GM18498 (cell line): ENCODE measurements at regions not wholly inside any gene's neighbourhood (a gene's known extent, or its start where the extent isn't known, plus 50 kb on each side); places are given as distances from the start of the nearest gene placed in this dataset.

Source experiments
- ATAC-seq: cut with Tn5 transposase; IDR thresholded peaks from one replicate; pipeline ENCODE4 v1.9.1; 2021; ENCODE audit warnings: mild to moderate bottlenecking, moderate library complexity; ENCODE audit not compliant: unreplicated experiment

DNA sequence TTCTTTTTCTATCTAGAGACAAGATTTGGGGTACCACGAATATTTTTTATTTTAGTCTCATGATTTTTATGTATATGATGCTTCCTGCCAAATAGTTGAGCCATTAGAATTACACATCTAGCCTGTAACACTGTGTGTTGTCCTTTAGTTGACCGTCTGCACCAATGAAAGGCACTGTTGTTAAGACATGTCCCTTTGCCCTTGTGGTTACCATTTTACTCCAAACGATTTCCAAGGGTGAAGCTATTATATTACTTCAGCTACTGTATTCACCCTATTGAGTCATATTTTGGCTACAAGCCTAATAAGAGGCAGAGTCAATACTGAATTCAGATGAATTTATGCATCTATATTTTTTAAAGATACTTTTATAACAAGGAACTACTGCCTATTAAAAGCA is 207.6 kb downstream of the CETN3 start:
- no peak for ATAC-seq

DNA sequence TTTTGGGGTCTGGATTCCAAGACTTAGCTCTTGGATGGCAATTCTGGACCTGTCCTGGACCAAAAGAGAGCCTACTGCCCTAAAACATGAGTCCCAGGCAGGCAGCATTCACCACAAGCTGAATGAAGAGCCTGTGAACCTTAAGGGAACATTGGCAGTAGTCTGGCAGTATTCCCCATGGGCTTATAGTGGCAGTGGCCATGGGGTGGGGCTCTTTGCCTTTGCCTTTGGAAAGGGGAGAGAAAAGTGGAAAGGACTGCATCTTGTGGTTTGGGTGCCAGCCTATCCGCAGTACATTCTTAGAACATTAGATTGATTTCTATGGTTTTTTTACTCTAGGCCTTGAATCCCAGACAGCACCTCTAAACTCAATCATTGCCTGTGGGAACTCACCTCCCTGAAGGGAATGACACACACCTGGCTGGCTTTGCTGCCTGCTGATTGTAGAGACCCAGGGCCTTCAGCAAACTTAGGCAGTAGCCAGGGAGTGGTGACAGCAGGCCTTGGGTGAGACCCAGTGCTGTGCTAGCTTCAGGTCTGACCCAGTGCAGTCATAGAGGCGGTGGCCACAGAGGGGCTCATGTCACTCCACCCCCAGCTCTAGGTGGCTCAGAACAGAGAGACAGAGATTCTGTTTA is 216.3 kb downstream of the CETN3 start:
- no peak for ATAC-seq

DNA sequence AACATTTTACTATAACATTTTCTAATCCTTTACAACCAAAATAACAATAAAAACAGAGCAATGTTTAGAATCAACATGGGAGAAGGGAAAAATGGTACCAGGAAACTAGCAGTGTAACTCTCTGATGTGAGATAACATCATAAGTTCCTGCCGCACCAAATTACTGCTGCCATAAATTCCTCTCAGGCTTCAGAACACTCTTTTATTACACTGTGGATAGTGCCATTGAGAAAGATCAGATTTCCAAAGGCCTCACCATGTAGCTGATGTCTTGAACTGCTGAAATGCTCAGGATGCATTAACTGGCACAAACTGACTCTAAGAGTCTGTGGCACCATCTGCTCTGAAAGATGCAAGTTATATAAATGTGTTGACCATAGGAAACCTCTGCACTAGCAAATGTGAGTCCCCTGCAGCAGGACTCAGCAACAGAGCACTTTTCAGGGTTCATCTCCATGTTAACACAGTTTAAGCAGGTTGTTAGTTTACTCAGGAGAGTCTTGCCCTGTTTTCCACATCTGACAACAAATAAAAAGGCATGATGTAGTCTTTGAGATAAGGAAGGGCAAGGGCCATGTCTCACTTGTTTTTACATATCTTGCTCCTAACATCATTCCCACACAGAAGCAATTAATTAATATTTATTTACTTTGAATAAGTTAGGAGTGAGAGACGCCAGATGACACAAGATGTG is 218.1 kb downstream of the CETN3 start:
- no peak for ATAC-seq

GRCh38 chr5:90185897-90186468 is 223.6 kb downstream of the CETN3 start:
- ATAC-seq: no peak

DNA sequence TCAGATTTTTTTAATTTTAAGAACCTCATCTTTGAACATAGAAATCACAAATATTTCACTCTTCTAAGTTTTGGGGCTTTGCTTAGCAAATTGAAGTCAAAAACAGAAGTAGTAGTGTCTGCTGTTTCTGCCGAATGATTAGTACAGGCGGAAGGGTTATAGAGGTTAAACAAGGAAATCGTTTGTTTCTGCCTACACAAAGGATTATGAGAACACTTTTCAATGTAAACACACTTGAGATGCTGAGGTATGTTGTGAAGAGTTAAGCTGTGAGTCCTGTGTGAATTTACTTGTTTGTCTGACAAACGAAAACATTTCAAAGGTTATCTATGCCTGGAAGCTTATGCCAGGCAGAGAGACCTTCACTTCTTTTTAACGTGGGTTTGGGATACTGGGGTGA is 224.8 kb downstream of the CETN3 start:
- ATAC-seq: no peak

- ATAC-seq: no peak
Observed at GRCh38 chr5:90182726-90183125, 226.8 kb downstream of the CETN3 start.

DNA sequence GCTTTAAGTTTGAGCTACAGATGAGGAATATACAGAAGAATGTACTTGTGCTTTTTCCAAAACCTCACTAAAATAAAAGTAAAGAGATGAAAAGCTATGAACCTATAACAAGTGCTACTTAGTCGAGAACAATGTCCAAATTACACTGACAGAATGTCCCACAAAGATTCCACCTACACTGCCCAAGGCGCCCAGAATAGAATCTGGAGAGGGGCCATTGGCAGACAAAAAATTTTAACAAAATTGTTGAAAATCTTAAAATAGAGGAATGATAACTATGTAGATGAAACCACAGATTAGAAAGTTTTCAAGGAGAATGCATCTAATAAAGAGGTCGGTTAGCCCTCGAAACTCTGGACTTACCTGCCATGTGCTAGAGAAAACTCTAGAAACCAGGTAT is 235.3 kb downstream of the CETN3 start:
- ATAC-seq: no peak

- ATAC-seq: no peak
Observed at GRCh38 chr5:90173299-90174030, 236.1 kb downstream of the CETN3 start.

DNA sequence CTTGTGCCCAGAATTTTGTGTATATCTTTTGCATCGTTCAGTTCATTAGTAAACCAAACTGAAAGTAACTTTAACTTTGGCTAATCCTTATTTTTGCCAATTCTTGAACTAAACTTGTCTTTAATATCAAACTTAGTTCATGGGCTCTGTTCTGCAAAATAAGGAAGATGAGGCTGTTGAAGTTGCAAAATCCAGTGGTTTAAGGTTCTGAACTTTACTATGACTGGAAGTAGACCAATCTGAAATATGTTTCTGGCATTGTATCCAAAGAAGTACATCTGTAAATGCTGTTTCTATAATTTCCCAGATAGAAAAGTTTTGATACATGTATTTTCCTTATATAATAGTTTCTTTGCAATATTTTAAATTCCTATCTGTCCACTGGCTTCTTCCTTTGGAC is 238.1 kb downstream of the CETN3 start:
- ATAC-seq: no peak

- no peak for ATAC-seq
Observed at GRCh38 chr5:90170261-90170660, 239.3 kb downstream of the CETN3 start.

GRCh38 chr5:90169078-90169477 is 240.5 kb downstream of the CETN3 start:
- no peak for ATAC-seq

DNA sequence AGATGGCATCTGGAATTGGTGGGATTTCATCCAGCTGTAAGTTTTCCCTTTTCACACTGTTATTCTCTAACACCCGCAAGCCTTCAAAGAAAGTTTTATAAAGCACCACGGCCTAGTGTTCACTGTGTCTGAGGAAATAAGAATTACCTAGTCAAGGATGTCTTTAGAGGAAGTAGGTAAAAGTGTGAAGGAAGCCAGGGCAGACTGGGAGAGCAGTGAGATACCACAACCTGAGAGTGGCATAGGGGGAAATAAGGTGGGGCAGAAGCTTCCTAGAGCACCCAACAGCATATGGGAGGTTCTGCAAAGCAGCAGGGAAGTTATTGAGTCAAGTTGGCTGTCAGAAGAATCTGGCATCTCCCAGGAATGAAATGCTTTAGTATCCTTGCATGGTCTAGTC is 241.2 kb downstream of the CETN3 start:
- no peak for ATAC-seq

GRCh38 chr5:90166816-90167215 is 242.7 kb downstream of the CETN3 start:
- ATAC-seq: no peak

GRCh38 chr5:90162324-90162723 is 247.2 kb downstream of the CETN3 start:
- no peak for ATAC-seq

GRCh38 chr5:90161414-90161813 is 248.1 kb downstream of the CETN3 start:
- ATAC-seq: peak; percentile 70

GRCh38 chr5:90158131-90158530 is 251.4 kb downstream of the CETN3 start:
- no peak for ATAC-seq

- ATAC-seq: no peak
Observed at GRCh38 chr5:90153031-90153430, 256.5 kb downstream of the CETN3 start.

GRCh38 chr5:90144625-90145327 is 264.8 kb downstream of the CETN3 start:
- no peak for ATAC-seq

DNA sequence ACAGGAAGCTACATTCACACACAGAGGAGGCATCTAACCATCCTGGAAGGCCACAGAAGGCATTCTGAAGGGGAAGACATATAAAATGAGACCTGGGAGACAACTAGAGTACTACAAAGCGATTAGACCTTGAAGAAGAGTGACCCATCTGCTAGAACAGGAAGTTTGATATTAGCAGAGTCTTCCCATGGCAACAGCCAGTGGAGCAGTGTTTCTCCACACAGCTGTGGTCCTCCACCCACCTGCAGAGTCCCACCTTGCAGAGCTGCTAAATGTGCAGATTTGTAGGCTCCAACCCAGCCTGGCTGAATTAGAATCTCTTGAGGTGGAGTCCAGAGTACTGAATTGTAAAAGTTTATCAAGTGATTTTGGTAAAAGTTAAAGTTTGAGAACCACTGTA is 267.0 kb downstream of the CETN3 start:
- no peak for ATAC-seq

- ATAC-seq: no peak
Observed at GRCh38 chr5:90141984-90142383, 267.6 kb downstream of the CETN3 start.

- no peak for ATAC-seq
Observed at GRCh38 chr5:90136952-90137528, 272.5 kb downstream of the CETN3 start.
